HG03460 (cell line): ENCODE measurements at regions not wholly inside any gene's neighbourhood (a gene's known extent, or its start where the extent isn't known, plus 50 kb on each side); places are given as distances from the start of the nearest gene placed in this dataset.
A peak's percentile ranks its signal among the peaks of the same experiment; 100 is the strongest.

Source experiments
- ATAC-seq: cut with Tn5 transposase; IDR thresholded peaks from one replicate; pipeline ENCODE4 v1.9.1; 2021; ENCODE audit not compliant: unreplicated experiment

DNA sequence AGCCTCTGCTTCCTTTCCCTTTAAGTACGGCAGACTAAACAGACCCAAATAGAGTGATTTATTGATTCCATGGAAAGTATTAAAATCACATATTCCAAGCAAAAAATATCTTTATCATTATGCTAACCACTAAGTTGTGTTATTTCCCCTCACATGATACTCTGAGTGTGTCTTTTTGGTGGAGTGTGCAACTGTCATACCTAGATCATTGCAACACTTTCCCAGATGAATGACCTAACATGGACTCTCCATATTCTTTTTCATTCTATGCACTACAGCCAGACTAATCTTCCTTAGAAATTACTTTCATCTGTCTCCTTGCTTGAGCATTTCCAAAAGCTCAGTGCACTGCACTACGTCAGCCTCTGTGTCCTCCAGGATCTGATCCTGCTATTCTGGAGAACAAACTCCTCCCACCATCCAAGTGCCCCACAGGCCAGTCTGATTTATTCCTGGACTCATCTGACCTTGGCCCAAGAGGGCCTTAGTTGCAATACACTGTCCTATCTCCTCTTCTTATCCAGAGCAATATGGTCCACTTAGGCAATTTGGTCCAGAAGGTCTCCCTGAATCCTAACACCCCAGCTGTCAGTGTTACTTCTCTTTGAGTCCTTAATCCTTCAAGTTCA is 263.3 kb upstream of the KLF6 start:
- no peak for ATAC-seq

DNA sequence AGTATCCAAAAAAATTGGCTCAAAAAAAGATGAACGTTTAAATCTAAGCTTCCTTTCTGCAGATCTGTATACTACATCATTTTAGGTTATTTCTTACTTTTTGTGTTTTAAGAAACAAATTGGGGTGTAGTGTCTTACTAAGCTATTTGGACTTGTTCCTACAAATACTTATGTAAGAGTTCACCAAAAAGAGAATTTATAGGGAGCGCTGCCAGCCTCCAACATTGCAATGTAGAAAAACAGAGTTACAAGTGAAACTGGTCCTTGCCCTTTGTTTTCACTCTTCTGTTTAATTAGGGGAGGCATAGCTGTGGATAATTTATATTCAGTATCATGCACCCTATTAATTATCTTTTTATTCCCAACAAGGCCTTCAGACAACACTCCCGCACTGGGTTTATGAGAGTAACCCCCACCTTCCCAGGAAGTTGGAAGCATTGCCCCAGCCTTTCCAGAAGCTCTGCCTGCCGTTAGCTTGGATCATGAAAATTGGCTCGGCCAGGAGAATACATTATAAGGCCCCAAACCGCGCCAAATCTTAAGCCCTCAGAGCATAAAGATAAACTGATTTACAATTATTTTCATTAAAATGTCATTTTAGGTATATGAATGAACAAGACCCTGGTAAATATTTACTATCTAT is 261.8 kb upstream of the KLF6 start:
- no peak for ATAC-seq

DNA sequence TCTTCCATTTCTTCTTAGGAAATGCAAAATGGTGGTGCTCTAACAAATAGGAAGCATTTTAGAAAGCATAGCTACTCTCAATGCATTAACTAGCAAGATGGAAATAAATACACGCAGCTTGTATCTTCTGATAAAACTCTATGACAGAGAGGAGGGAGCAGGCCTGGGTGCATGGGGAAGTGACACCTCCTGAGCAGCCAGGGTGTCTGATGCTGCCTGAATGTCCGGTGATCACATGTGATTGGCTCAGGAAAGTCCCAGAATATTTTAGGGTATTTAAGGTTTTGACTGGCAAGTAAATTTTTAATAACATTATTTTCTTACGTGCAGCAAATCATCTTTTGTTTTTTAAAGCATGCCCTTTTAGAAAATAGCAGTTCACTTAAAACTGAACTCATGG is 261.0 kb upstream of the KLF6 start:
- ATAC-seq: no peak

DNA sequence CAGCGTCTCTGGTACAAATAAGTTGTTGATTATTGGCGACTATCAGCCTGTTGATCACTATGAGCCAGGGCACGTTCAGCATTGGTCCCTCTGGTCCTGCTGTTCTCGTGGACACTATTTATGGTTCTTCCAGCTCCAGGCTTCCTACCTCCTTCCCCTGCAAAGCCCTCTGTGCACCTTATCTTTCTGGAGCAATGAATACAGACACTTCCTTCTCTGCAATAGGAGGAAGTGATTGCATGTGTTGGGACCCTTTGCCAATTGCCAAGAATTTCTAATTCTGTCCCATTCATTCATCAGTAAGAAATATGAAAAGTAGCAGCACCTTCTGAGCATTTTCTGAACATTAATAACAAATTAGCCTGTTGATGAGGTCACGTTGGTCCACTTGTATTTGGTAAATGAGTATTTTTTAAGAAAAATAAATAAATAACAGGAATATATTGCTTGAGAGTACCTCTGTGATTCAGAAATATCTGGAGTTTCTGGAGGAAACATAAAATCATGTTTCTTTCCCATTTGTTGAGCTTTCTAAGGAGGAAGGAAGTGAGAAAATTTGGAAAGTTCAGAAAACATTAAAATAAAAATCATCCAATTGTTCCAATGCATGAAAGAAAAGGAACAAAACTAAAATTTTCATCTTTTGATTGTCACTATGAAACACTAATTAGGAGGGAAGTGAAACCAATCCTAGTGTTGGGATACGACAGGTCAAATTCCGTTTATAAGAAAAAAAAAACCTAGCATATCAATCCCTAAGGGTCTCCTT is 259.1 kb upstream of the KLF6 start:
- ATAC-seq: no peak

DNA sequence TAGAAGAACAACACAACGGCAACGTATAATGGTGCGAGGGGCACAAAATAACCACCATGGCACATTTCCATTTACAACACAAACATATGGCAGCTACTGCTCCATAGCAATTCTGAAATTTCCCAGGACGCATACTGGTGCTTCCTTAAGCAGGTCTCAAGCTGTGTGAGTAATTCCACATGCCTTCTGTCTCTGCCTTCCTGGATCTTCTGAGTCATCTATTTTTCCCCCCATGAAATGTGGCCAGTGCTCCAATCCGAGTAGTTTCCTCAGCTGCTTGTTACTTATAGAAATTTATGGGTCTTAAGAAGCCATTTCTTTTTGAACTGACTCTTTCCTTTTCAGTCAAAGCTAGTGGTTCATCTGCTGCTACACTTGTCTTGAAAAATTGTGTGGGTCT is 256.6 kb upstream of the KLF6 start:
- no peak for ATAC-seq

DNA sequence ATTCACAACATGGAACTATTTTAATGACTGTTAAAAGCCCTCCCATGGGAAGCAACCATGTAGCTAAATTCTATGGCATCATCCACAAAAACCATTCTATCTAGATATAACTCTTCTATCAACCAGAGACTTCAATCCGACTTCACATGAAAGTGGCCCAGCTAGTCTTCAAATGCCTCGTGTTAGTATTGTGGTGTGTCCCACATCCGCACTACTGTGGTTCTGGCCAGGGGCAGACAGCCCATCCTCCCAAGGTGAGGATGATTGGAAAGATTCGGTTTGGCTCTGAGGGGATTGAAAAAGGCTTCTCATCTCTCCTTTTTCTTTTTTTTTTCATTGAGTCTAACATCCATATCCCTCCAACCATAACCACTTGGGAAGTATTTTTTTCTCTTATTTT is 253.0 kb upstream of the KLF6 start:
- no peak for ATAC-seq

DNA sequence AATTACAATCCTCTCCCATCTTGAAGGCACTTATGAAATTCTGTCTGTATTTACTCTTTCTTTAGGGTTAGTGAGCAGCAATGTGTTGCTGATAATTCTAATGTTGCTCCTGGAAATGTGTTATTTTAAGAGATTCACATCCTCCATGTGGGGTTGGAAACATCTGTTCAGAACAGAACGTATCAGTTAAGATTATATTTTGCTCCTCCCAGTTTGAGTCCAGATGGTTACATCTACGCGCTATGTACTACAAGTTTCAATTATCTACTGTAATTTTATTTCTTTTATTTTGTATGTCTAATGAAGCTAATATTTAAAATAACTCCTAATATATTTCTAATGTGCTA is 250.6 kb upstream of the KLF6 start:
- no peak for ATAC-seq

DNA sequence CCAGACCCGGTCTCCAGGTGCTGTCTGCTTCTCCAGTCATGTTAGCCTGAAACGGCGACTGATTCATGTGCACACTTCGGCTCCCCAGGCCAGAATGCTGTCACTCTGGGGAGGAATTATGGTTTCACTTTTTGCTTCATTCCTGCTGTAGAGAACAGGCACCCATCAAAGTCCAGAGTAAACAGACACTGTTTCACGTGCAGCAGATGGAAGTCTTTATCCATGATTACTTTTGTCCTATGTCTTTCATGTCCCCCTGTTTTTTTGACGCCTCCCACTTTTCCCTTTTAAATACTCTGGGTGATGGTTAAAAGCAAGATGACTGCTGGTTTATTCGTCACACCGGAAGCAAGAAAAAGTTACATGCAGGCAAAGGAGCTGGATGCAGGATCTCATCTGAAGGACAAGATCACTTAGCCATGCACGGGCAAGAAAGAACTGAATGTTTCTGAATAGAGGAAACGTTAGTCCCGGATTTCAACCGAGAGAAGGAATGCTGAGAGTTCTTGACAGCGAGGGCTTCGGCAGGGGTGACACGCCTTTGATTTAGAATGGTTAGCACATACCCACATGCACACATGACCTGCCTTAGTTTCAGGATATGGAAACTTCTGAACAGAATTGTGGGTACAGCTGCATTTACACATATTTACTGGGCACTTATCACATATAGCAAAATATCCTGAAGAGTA is 250.0 kb upstream of the KLF6 start:
- ATAC-seq: no peak

DNA sequence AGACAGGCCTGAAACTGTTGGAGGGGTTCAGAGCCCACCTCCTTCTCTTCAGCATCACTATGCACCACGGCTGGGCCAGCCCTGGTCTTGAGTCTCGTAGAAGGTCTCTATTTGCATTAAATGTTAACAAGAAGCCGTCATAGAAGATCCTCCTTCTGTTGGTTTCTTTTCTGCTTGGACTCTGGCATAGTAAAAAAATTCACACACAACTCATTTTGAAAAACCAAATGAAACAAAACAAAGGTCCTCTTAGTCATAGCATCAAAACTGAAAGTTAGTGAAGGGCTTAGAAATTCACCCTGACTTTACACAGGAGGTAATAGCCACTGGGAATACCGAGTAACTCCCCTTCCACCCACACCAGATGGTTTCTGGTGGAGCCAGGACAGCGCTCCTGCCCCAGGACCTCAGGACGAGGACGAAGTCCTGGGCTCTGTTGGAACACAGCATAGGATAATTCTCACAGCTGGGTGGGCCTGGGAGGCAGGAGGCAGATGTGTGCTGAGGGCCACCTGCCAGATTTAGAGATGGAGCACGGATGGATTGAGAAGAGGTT is 248.4 kb upstream of the KLF6 start:
- ATAC-seq: peak; percentile 92

DNA sequence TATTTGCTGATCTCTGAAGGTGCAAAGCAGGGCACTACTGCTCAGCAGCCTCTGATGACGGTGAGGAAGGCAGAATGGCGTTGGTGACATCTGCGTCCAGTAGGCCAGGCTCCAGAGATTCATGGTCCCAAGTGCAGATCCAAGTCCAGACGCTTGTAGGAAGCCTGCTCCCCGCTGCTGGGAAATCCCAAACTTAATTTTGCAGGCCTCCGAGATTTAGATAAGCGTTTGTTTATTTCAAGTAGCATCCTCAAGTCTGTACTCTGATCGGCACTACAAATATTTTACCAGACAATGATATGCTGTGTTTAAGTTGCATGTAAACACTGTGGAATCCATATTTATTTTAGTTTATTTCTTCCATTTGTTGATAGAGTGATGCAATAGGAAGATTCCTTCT is 244.9 kb upstream of the KLF6 start:
- no peak for ATAC-seq

DNA sequence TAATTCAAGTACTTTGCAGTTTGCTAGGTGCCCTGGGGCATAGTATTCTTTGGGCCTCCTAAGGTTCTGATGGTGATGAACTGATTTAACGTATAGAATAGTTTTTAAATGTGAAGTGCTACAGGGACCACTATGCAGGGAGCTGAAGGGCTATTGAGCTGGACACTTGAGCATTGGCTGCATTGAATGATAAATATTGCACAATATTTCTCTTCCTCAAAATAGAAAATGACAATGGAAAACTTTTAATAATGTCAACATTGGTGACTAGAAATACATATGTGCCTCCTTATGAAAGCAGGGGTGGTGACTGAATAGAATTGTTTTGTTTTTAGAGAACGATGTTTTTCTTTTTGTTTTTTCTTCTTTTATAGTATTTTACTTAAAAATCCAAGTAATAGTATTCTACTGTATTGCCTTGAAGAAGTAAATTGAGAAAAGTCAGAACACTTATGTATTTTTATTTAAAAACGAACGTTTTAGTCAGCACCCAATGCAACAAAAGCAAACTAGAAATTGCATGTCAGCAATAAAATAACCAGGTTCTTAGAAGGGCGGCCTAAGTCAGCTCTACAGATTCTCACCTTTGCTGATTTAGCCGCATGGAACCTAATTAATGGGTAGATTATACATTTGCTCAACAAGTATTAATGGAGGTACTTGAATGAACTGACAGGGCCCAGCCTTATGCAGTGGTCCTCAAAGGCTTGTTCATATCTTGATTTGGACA is 244.0 kb upstream of the KLF6 start:
- ATAC-seq: no peak

DNA sequence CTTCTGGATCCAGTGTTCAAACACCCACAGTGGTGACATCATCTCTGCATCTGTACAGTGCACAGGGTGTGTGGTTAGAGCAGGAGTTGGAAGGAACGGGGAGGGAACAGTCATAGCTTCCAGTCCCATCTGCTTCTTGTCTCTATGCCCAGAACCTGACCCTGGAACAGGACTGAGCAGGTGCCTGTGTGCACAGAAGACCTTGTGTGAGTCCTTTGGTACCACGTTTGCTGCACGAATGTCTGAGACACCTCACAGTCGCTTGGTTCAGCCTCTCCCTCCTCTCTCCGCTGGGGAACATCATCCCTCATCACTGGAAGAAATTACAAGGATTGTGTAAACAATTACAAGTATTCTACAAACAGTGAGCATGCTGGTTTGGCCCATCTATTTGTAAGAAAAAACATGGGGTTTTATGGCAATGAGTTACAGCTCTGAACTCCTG is 243.0 kb upstream of the KLF6 start:
- ATAC-seq: no peak

DNA sequence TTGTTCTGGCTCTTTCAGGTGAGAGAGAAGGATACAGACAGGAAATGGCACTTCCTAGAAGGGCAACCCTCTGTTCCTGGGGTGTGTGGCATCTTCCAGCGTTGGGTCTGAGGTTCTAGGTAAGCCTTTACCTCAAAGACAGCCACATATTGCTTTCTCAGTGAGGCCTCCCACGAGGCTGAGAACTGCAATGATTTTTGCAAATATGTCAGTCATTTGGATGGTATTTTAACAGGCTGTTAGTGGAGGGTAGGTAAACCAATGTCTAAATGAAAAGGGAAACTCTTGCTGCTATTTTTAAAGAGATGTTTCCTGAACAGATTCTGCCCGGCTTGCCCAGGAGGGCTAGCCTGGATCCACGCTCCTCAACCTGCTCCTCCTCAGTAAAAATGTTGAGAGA is 240.3 kb upstream of the KLF6 start:
- no peak for ATAC-seq

DNA sequence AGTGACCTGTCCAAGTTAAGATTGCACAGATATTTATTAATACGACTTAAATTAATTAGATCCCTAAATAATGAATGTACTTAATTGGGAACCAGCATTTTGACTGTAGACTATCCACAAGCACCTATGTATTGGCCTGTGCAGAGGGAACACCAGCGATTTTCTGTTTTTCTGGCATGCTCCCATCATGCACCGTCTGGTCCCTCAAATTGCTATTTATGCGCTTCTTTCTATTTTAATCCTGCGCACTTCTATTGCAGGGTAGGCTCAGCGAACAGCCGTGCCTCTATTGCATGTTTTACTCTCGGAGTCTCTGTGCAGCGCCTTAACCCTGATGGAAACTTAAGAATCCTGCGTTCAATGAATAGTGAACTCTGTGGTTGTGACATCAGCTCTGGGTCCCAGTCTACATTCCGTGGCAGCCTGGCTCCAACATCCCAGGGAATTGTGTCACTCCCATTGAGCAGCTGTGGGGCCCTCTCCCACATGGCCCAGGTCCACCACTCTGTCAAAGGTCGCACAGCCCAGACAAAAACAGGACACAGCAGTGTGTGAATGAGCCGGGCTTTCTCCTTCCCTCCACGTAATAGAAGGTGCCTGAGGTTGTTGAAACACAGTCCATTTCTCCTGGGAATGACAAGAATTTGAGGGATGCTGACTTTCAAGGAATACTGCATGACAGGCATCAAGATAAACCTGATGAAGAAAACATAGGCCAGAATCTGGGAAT is 239.7 kb upstream of the KLF6 start:
- ATAC-seq: no peak

DNA sequence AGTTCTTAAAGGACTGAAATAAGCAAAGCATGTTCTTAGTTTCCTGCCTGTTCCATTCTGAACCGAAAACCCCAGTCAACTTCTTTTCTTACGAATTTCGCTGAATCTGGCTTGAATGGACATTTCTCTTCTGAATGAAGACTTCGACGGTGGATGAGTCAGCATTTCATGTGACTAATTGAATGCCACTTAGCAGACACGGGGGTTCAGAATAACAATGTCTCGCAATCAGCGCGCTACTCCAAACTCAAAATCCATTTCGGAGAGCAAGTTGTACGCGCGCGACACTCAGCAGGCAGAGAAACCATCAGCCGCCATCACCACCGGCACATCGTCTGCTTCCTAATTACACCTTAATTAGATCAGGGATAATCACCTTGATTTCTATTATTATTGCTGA is 239.0 kb upstream of the KLF6 start:
- ATAC-seq: no peak

DNA sequence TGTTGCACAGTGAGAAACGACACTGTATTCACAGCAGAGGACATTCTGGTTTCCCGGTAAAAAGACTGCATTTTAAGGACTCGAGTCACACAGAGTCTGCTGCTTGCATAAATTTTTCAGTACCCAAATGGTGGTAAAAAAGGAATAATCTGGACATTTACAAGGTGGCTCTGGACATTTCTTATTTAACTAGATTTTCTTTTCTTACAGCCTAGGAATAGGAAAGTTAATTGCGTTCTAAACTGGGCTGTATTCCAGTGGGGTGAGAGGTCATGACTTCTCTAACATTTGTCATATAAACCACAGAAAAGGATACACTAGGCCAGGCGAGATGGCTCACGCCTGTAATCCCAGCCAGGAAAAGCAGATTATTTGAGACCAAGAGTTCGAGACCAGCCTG is 237.5 kb upstream of the KLF6 start:
- ATAC-seq: no peak

DNA sequence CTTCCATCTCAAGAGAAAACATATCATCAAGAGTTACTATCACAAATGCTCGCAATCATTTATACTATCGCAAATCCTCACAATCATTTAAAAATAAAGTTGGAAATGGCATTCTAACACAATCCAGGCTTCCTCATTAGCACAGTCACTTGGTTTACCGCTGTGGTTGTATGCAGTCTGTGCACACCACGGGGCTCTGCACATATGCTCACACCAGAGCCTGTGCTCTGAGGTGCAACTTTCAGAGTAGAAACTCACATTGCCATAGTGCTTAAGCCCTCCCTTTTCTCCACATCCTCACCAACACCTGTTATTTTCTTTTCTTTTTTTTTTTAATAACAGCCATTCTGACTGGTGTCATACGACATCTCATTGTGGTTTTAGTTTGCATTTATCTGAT is 235.6 kb upstream of the KLF6 start:
- no peak for ATAC-seq

DNA sequence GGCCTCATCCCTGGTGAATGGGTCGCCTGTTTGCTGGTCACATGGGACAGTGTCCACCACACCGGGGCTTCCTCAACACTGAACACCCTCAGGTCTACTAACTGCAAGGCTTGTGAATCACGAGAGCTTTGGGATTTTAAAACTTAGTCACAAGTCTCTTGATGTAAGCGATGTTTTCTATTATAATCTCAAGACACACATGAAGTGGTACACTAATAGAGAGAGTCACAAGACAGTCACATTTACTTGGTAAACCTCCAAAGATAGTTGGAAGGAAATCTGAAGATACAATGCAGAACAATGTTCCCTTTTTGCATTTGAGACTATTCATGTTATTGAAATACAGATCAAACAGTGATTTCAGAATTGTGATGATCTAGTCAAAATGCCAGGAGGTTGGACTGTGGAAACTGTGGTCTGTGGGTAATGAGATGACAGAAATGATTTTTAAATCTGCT is 233.1 kb upstream of the KLF6 start:
- no peak for ATAC-seq

DNA sequence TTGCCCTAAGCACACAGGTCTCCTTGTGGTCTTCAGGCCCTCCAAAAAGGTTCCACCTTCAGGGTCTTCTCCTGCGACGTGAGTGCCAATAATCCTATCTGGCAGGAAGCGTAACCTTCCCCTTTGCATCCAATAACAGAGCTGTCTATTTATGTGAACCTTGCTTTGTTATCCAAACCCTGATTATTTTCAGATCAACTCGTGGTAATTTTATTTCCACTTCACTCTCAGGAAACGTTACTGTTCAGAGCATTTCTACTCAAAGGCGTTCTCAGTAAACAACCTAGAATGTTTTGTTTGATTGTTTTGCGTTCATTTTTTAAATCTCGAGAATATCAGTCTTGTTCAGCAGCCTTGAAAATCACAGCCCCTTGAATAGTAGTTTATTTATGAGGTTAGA is 232.3 kb upstream of the KLF6 start:
- no peak for ATAC-seq

DNA sequence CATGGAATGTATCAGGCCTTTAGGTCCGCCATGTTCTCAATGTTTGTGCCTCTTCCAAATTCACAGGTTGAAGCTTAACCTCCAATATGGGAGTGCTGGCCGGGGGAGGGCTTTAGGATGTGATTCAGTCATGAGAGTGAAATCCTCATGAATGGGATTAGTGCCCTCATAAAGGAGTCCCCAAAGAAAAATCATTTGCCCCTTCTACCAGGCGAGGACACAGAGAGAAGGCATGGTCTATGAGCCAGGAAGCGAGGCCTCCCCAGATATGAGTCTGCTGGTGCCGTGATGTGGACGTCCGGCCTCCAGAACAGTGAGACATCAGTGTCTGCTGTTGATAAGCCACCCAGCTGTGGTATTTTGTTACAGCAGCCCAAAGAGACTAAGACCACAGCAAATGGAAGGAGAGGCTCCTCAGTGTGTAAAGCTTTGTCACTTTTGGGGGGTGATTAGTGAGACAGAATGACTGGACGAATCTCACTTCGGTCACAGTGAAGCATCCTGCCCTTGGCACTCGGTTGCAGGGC is 231.3 kb upstream of the KLF6 start:
- no peak for ATAC-seq
